ENCODE measurements at regions not wholly inside any gene's neighbourhood (a gene's known extent, or its start where the extent isn't known, plus 50 kb on each side); places are given as distances from the start of the nearest gene placed in this dataset.

DNA sequence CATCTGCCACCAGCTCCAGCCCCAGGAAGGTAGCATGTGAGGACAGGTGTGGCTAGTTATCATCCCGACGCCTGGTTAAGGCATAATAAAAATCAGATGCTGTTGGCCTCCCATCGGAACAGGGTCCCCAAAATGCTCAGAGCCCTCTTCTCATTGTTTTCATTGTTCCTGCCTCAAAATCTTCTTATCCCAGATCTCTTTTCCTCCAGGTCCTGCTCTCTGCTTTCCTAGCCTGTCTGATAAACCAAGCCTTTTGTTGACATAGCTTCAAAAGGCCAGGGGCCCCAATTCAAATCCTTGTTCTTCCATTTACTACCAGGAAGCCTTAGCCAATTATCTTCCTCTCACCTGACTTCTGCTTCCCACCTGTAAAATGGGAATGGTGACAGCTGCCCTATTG is 130.1 kb upstream of the ADRA1B start:
- FAIRE-seq (no peak), DNase-seq (ENCODE audit: insufficient read length, low spot score) (no peak)
- TF ChIP-seq POLR2AphosphoS5 (IDR thresholded peaks at IDR 0.05; ENCODE audit: low read depth, low read length) (no peak), TAF1 (IDR thresholded peaks at IDR 0.05; ENCODE audit: low read depth, low read length) (no peak), SPI1 (IDR thresholded peaks at IDR 0.05; ENCODE audit: low read depth, low read length) (no peak), POU2F2 (IDR thresholded peaks at IDR 0.05; ENCODE audit: low read depth, low read length) (no peak), POLR2A (IDR thresholded peaks at IDR 0.05; ENCODE audit: low read depth, low read length) (no peak), PAX5 (IDR thresholded peaks at IDR 0.05; ENCODE audit: insufficient read depth, low read length, severe bottlenecking) (no peak)

GRCh38 chr5:159786901-159787691 is 129.2 kb upstream of the ADRA1B start:
- FAIRE-seq: no peak
- TF ChIP-seq POLR2A (IDR thresholded peaks at IDR 0.05; ENCODE audit: low read depth, low read length) (no peak), TAF1 (IDR thresholded peaks at IDR 0.05; ENCODE audit: low read depth, low read length) (no peak)
- no peak for DNase-seq (ENCODE audit: insufficient read length, low spot score)

- TF ChIP-seq SPI1 (IDR thresholded peaks at IDR 0.05; ENCODE audit: low read depth, low read length): no peak
- no peak for TF ChIP-seq POLR2AphosphoS5 (IDR thresholded peaks at IDR 0.05; ENCODE audit: low read depth, low read length)
- no peak for TF ChIP-seq TAF1 (IDR thresholded peaks at IDR 0.05; ENCODE audit: low read depth, low read length)
- TF ChIP-seq PAX5 (IDR thresholded peaks at IDR 0.05; ENCODE audit: insufficient read depth, low read length, severe bottlenecking): no peak
- TF ChIP-seq POU2F2 (IDR thresholded peaks at IDR 0.05; ENCODE audit: low read depth, low read length): no peak
Measured at GRCh38 chr5:159787837-159788236, 128.4 kb upstream of the ADRA1B start.

GRCh38 chr5:159788835-159789331 is 127.4 kb upstream of the ADRA1B start:
- no peak for TF ChIP-seq POU2F2 (IDR thresholded peaks at IDR 0.05; ENCODE audit: low read depth, low read length)
- no peak for TF ChIP-seq POLR2AphosphoS5 (IDR thresholded peaks at IDR 0.05; ENCODE audit: low read depth, low read length)
- no peak for TF ChIP-seq POLR2A (IDR thresholded peaks at IDR 0.05; ENCODE audit: low read depth, low read length)
- no peak for TF ChIP-seq TAF1 (IDR thresholded peaks at IDR 0.05; ENCODE audit: low read depth, low read length)
- no peak for TF ChIP-seq SPI1 (IDR thresholded peaks at IDR 0.05; ENCODE audit: low read depth, low read length)
- no peak for FAIRE-seq
- no peak for DNase-seq (ENCODE audit: insufficient read length, low spot score)

More at GRCh38 chr5:159787837-159788236, 128.4 kb upstream of the ADRA1B start:
- FAIRE-seq (no peak), DNase-seq (ENCODE audit: insufficient read length, low spot score) (no peak)

DNA sequence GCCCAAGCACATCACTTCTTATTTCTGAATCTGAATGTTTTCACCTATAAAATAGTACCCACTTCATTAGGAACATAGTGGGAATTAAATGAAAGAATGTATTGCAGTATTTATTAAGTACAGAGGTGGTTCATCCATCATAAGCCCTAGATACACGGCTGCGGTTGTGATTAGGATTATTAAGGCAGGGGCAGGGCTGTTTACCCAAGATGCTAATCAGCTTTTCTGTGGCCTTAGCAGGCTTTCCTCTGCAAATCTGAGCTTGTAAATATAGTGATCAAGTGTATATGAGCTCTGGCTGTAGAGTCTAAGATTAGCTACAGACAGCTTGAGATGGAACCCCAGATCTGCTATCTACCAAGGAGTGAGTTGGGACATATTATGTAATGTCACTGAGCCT is 124.1 kb upstream of the ADRA1B start:
- no peak for DNase-seq (ENCODE audit: insufficient read length, low spot score)
- FAIRE-seq: no peak
- TF ChIP-seq POU2F2 (IDR thresholded peaks at IDR 0.05; ENCODE audit: low read depth, low read length): no peak
- no peak for TF ChIP-seq TAF1 (IDR thresholded peaks at IDR 0.05; ENCODE audit: low read depth, low read length)
- no peak for TF ChIP-seq POLR2A (IDR thresholded peaks at IDR 0.05; ENCODE audit: low read depth, low read length)
- no peak for TF ChIP-seq PAX5 (IDR thresholded peaks at IDR 0.05; ENCODE audit: insufficient read depth, low read length, severe bottlenecking)
- TF ChIP-seq POLR2AphosphoS5 (IDR thresholded peaks at IDR 0.05; ENCODE audit: low read depth, low read length): no peak
- no peak for TF ChIP-seq SPI1 (IDR thresholded peaks at IDR 0.05; ENCODE audit: low read depth, low read length)

GRCh38 chr5:159797261-159797970 is 118.9 kb upstream of the ADRA1B start:
- FAIRE-seq (no peak), DNase-seq (ENCODE audit: insufficient read length, low spot score) (no peak)
- TF ChIP-seq POLR2AphosphoS5 (IDR thresholded peaks at IDR 0.05; ENCODE audit: low read depth, low read length) (no peak), POU2F2 (IDR thresholded peaks at IDR 0.05; ENCODE audit: low read depth, low read length) (no peak), SPI1 (IDR thresholded peaks at IDR 0.05; ENCODE audit: low read depth, low read length) (no peak), TAF1 (IDR thresholded peaks at IDR 0.05; ENCODE audit: low read depth, low read length) (no peak), PAX5 (IDR thresholded peaks at IDR 0.05; ENCODE audit: insufficient read depth, low read length, severe bottlenecking) (no peak), POLR2A (IDR thresholded peaks at IDR 0.05; ENCODE audit: low read depth, low read length) (no peak)

DNA sequence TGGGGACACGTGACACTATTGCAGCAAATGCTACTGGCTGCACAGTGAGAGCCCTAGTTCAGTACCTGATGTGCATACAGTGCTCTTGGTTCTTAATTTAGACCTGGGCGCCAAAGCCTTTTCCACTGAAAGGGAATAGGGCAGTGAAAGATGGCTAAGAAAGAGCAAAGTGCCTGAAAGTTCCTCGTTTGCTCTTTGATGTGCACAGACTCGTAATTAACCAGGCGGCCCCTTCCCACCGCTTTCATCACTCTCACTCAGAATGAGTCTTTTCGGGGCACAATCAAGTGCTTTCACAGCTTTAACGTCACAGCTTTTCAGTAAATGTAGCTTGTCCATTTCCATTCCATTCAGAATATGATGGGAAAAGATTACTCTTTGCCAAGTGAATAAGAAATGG is 116.6 kb upstream of the ADRA1B start:
- TF ChIP-seq SPI1 (IDR thresholded peaks at IDR 0.05; ENCODE audit: low read depth, low read length): no peak
- TF ChIP-seq PAX5 (IDR thresholded peaks at IDR 0.05; ENCODE audit: insufficient read depth, low read length, severe bottlenecking): no peak
- no peak for TF ChIP-seq POLR2A (IDR thresholded peaks at IDR 0.05; ENCODE audit: low read depth, low read length)
- no peak for TF ChIP-seq TAF1 (IDR thresholded peaks at IDR 0.05; ENCODE audit: low read depth, low read length)
- no peak for TF ChIP-seq POU2F2 (IDR thresholded peaks at IDR 0.05; ENCODE audit: low read depth, low read length)
- no peak for TF ChIP-seq POLR2AphosphoS5 (IDR thresholded peaks at IDR 0.05; ENCODE audit: low read depth, low read length)
- DNase-seq (ENCODE audit: insufficient read length, low spot score): no peak
- FAIRE-seq: no peak

GRCh38 chr5:159800131-159800840 is 116.0 kb upstream of the ADRA1B start:
- FAIRE-seq (no peak), DNase-seq (ENCODE audit: insufficient read length, low spot score) (no peak)
- TF ChIP-seq SPI1 (IDR thresholded peaks at IDR 0.05; ENCODE audit: low read depth, low read length): no peak
- no peak for TF ChIP-seq POU2F2 (IDR thresholded peaks at IDR 0.05; ENCODE audit: low read depth, low read length)
- TF ChIP-seq PAX5 (IDR thresholded peaks at IDR 0.05; ENCODE audit: insufficient read depth, low read length, severe bottlenecking): no peak

DNA sequence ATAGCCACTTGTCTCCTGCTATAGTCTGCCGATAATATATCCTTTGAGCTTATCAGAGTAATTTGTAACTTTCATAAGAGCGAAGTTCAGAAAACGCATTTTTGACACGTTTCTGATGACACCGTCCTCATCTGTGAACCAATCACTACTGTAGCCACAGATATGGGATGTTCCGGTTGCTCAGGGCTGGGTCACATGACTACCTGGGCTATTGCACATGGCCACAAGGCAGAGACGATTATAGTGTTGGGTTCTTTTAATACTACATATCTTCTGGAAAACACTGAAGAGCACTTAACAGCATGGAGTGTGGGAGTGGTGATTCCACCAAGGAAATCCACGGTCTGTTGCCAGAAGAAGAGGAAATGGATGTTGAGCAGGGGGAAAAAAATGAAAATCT is 115.0 kb upstream of the ADRA1B start:
- no peak for TF ChIP-seq PAX5 (IDR thresholded peaks at IDR 0.05; ENCODE audit: insufficient read depth, low read length, severe bottlenecking)
- TF ChIP-seq POU2F2 (IDR thresholded peaks at IDR 0.05; ENCODE audit: low read depth, low read length): no peak
- no peak for TF ChIP-seq SPI1 (IDR thresholded peaks at IDR 0.05; ENCODE audit: low read depth, low read length)
- TF ChIP-seq POLR2AphosphoS5 (IDR thresholded peaks at IDR 0.05; ENCODE audit: low read depth, low read length): no peak
- no peak for TF ChIP-seq TAF1 (IDR thresholded peaks at IDR 0.05; ENCODE audit: low read depth, low read length)
- TF ChIP-seq POLR2A (IDR thresholded peaks at IDR 0.05; ENCODE audit: low read depth, low read length): no peak
- FAIRE-seq (no peak), DNase-seq (ENCODE audit: insufficient read length, low spot score) (no peak)
